Neural progenitor cell (in vitro differentiated cells): ENCODE measurements at regions not wholly inside any gene's neighbourhood (a gene's known extent, or its start where the extent isn't known, plus 50 kb on each side); places are given as distances from the start of the nearest gene placed in this dataset.

Source experiments
- DNase-seq: peaks from one replicate; pipeline ENCODE4 v3.0.0-alpha.2; 2016; ENCODE audit warnings: low spot score
- H2AFZ ChIP-seq: fragments of 200-600 bp; sonication (generic); replicated peaks from 2 replicates; pipeline ENCODE4 v1.6.1; 2016; ENCODE audit warnings: antibody characterized with exemption
- H3F3A ChIP-seq: fragments of 200-600 bp; sonication (generic); 2 replicates; pipeline ENCODE4 v1.6.1; 2016; ENCODE audit warnings: antibody characterized with exemption, low read depth
- H3K27ac ChIP-seq: fragments of 200-600 bp; sonication (generic); 2 replicates; pipeline ENCODE4 v1.5.1; 2016; ENCODE audit warnings: mild to moderate bottlenecking
- H3K27me3 ChIP-seq: fragments of 200-600 bp; sonication (generic); 2 replicates; pipeline ENCODE4 v1.6.1; 2016; ENCODE audit warnings: mild to moderate bottlenecking, moderate library complexity
- H3K36me3 ChIP-seq: fragments of 200-600 bp; sonication (generic); 2 replicates; pipeline ENCODE4 v1.5.1; 2016
- H3K4me1 ChIP-seq: fragments of 200-600 bp; sonication (generic); 2 replicates; pipeline ENCODE4 v1.6.1; 2016; ENCODE audit warnings: mixed run types
- H3K4me2 ChIP-seq: fragments of 200-600 bp; sonication (generic); 2 replicates; pipeline ENCODE4 v1.6.1; 2016
- H3K4me3 ChIP-seq: fragments of 200-600 bp; sonication (generic); 2 replicates; pipeline ENCODE4 v1.5.1; 2016
- H3K79me2 ChIP-seq: fragments of 200-600 bp; sonication (generic); 2 replicates; pipeline ENCODE4 v1.6.1; 2016; ENCODE audit warnings: low read depth
- H3K9ac ChIP-seq: fragments of 200-600 bp; sonication (generic); 2 replicates; pipeline ENCODE4 v1.6.1; 2016
- H3K9me3 ChIP-seq: fragments of 200-600 bp; sonication (generic); 2 replicates; pipeline ENCODE4 v1.5.1; 2016; ENCODE audit warnings: low read depth
- H4K20me1 ChIP-seq: fragments of 200-600 bp; sonication (generic); 2 replicates; pipeline ENCODE4 v1.6.1; 2016; ENCODE audit warnings: low read depth
- H3K27ac Mint-ChIP-seq: 3 replicates; pipeline ENCODE4 v1.8.0; 2021; ENCODE audit warnings: mixed read lengths
- H3K27me3 Mint-ChIP-seq: 2 replicates; pipeline ENCODE4 v1.8.0; 2022; ENCODE audit warnings: low read depth, mild to moderate bottlenecking, inconsistent platforms, moderate library complexity, mixed read lengths; ENCODE audit not compliant: insufficient read depth
- H3K36me3 Mint-ChIP-seq: 3 replicates; pipeline ENCODE4 v1.8.0; 2021; ENCODE audit warnings: mixed read lengths
- H3K4me1 Mint-ChIP-seq: 3 replicates; pipeline ENCODE4 v1.8.0; 2021; ENCODE audit warnings: mixed read lengths
- H3K4me3 Mint-ChIP-seq: 3 replicates; pipeline ENCODE4 v1.8.0; 2021; ENCODE audit warnings: mild to moderate bottlenecking, moderate library complexity, mixed read lengths
- H3K9me3 Mint-ChIP-seq: 3 replicates; pipeline ENCODE4 v1.8.0; 2020; ENCODE audit warnings: mixed read lengths
- CTCF ChIP-seq: fragments of 200-600 bp; sonication (generic); IDR thresholded peaks from 2 replicates; pipeline ENCODE4 v1.5.1; 2017; ENCODE audit warnings: antibody characterized with exemption, mild to moderate bottlenecking
- EZH2 ChIP-seq: fragments of 200-600 bp; sonication (generic); IDR thresholded peaks from 2 replicates; pipeline ENCODE4 v1.6.1; 2017; ENCODE audit warnings: antibody characterized with exemption, mild to moderate bottlenecking, moderate library complexity
- EZH2phosphoT487 ChIP-seq: fragments of 200-600 bp; sonication (generic); IDR thresholded peaks from 2 replicates; pipeline ENCODE4 v1.6.1; 2017; ENCODE audit warnings: antibody characterized with exemption

- H3K27ac ChIP-seq: no peak overlapping the region
- H3K9me3 ChIP-seq: no peaks in the 10 kb centered on the region
- no peaks in the 10 kb centered on the region for H3K36me3 ChIP-seq
- Mint-ChIP-seq H3K9me3 (peaks cover under 1% of the 10 kb centered on the region), H3K4me1 (peaks cover 10% of the 10 kb centered on the region), H3K36me3 (no peaks in the 10 kb centered on the region), H3K27me3 (no peaks in the 10 kb centered on the region), H3K4me3 (no peak overlapping the region), H3K27ac (no peak overlapping the region)
- no peaks in the 10 kb centered on the region for H3K27me3 ChIP-seq
- no peak overlapping the region for H3K9ac ChIP-seq
- H3K4me1 ChIP-seq: no peaks in the 10 kb centered on the region
- H4K20me1 ChIP-seq: no peaks in the 10 kb centered on the region
- no peak for DNase-seq
- TF ChIP-seq CTCF (no peak), EZH2phosphoT487 (no peak), EZH2 (no peak)
- no peak overlapping the region for H3K4me2 ChIP-seq
- H3K79me2 ChIP-seq: no peaks in the 10 kb centered on the region
- H2AFZ ChIP-seq: no peak overlapping the region
- no peak overlapping the region for H3K4me3 ChIP-seq
- no peaks in the 10 kb centered on the region for H3F3A ChIP-seq
Measured at GRCh38 chr17:34126965-34127364, 128.1 kb upstream of the CCL2 start.

DNA sequence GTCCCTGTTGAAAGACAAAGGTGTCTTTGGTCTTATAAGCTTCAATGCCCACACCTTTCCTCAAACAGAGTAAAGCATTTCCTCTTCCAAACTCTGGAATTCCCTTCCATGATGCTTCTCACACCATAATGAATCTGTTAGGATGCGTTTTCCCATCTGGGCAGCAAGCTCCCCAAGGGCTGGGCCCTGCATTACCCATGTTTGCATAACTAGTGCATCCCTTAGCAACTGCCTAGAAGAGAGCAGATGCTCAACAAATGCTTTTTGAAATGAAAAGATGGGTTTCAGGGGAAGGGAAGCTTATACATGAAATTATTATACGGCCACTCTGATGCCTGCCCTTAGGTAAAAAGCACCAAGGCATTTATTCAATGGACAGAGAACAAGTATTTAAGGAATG lies 124.5 kb upstream of the CCL2 start:
- Histone ChIP-seq H4K20me1 (no peaks in the 10 kb centered on the region), H2AFZ (no peak overlapping the region), H3K9ac (no peak overlapping the region), H3K79me2 (no peaks in the 10 kb centered on the region), H3K9me3 (no peaks in the 10 kb centered on the region), H3K4me2 (no peak overlapping the region), H3K4me3 (no peak overlapping the region), H3K36me3 (no peaks in the 10 kb centered on the region), H3K27ac (no peak overlapping the region), H3K4me1 (no peaks in the 10 kb centered on the region), H3K27me3 (no peaks in the 10 kb centered on the region), H3F3A (no peaks in the 10 kb centered on the region)
- no peak for DNase-seq
- H3K27me3 Mint-ChIP-seq: peaks cover 2% of the 10 kb centered on the region
- H3K27ac Mint-ChIP-seq: no peak overlapping the region
- peaks cover 2% of the 10 kb centered on the region for H3K9me3 Mint-ChIP-seq
- H3K4me1 Mint-ChIP-seq: peaks cover 12% of the 10 kb centered on the region
- TF ChIP-seq CTCF: no peak
- TF ChIP-seq EZH2: no peak
- no peak for TF ChIP-seq EZH2phosphoT487
- no peak overlapping the region for H3K4me3 Mint-ChIP-seq
- no peaks in the 10 kb centered on the region for H3K36me3 Mint-ChIP-seq

DNA sequence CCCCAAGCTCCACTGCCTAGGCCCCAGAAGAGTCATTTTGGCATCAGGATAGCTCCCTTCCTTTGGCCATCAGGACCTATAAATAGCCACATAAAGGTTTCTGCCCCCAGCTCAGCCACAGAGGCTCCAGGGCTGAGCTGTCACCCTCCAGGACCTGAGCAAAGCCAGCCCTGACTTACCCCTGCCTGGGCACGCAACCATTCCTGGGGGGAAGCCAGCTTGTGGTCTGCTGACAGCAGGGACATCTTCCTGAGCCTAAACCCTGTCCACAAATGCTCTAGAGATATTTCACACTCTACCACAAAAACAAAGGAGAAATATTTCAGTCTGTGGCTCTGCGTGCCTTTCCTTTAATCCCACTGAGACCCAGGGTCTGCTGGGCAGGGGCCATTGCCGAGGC lies 123.7 kb upstream of the CCL2 start:
- Histone ChIP-seq H3K27me3 (no peaks in the 10 kb centered on the region), H3K9me3 (no peaks in the 10 kb centered on the region), H3K36me3 (no peaks in the 10 kb centered on the region), H3K4me1 (no peaks in the 10 kb centered on the region), H3F3A (no peaks in the 10 kb centered on the region), H3K4me2 (no peak overlapping the region), H3K79me2 (no peaks in the 10 kb centered on the region), H4K20me1 (no peaks in the 10 kb centered on the region), H3K9ac (no peak overlapping the region), H3K27ac (no peak overlapping the region), H2AFZ (no peak overlapping the region), H3K4me3 (no peak overlapping the region)
- no peak overlapping the region for H3K4me3 Mint-ChIP-seq
- TF ChIP-seq EZH2phosphoT487: no peak
- peaks cover 2% of the 10 kb centered on the region for H3K9me3 Mint-ChIP-seq
- H3K36me3 Mint-ChIP-seq: no peaks in the 10 kb centered on the region
- no peak for DNase-seq
- H3K4me1 Mint-ChIP-seq: peaks cover 12% of the 10 kb centered on the region
- peaks cover 2% of the 10 kb centered on the region for H3K27me3 Mint-ChIP-seq
- no peak overlapping the region for H3K27ac Mint-ChIP-seq

DNA sequence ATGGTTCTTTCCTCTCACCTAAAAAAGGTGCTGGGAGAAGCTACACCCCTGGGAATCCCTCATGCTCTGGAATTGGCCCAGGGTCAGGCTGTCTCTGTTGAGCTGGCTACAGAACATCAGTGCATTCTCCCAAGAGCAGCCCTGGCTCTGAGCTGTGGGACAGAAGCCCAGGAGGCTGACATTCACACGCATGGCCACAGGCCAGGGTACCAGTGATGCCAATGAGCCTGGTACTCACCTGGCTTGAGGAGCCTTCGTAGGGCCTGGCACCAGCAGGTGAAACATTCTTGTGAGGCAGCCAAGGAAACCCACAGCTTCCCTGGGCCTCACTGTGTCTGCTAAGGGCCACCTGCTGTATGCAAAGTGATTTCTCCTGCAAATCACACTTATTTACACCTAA lies 121.7 kb upstream of the CCL2 start:
- H3K27ac Mint-ChIP-seq: no peak overlapping the region
- H3K9me3 Mint-ChIP-seq: peaks cover 2% of the 10 kb centered on the region

More for the DNA sequence above, 121.7 kb upstream of the CCL2 start:
- Histone ChIP-seq H3K4me2 (no peak overlapping the region), H3K27ac (no peak overlapping the region), H3K36me3 (no peaks in the 10 kb centered on the region), H3K4me3 (no peak overlapping the region), H4K20me1 (no peaks in the 10 kb centered on the region), H3K79me2 (no peaks in the 10 kb centered on the region), H3K27me3 (no peaks in the 10 kb centered on the region), H3K9me3 (no peaks in the 10 kb centered on the region), H3K9ac (no peak overlapping the region), H3F3A (no peaks in the 10 kb centered on the region), H2AFZ (no peak overlapping the region), H3K4me1 (no peaks in the 10 kb centered on the region)
- Mint-ChIP-seq H3K4me3 (no peak overlapping the region), H3K27me3 (peaks cover 2% of the 10 kb centered on the region), H3K36me3 (no peaks in the 10 kb centered on the region), H3K4me1 (peaks cover 12% of the 10 kb centered on the region)
- no peak for TF ChIP-seq EZH2
- TF ChIP-seq CTCF: no peak
- TF ChIP-seq EZH2phosphoT487: no peak
- DNase-seq: no peak
